Body of pancreas (tissue), 4 donors: ENCODE measurements at regions not wholly inside any gene's neighbourhood (a gene's known extent, or its start where the extent isn't known, plus 50 kb on each side); places are given as distances from the start of the nearest gene placed in this dataset.

Source experiments
- ATAC-seq: fragments of 150-250 bp; one replicate; pipeline ENCODE4 v1.9.1; 2016
- DNase-seq, 4 donors: peaks; one replicate each; pipeline ENCODE4 v3.0.0-alpha.2; 2019
- H3K27ac ChIP-seq, 4 donors: fragments of 200-600 bp; sonication (generic); 1 replicate in 3 of 4; 2 replicates in 1 of 4; pipeline versions ENCODE4 v1.5.1 to v1.6.1; 2016 to 2019; ENCODE audit warnings: mild to moderate bottlenecking in 1 of 4, mixed read lengths in 1 of 4, moderate library complexity in 1 of 4
- H3K27me3 ChIP-seq, 2 donors: fragments of 200-600 bp; sonication (generic); one replicate each; pipeline ENCODE4 v1.6.0; 2016; ENCODE audit warnings: mild to moderate bottlenecking in 1 of 2
- H3K36me3 ChIP-seq, 2 donors: fragments of 200-600 bp; sonication (generic); replicated peaks in 1 of 2; 2 replicates each; pipeline ENCODE4 v1.5.1; 2016; ENCODE audit warnings: low read depth in 2 of 2; ENCODE audit not compliant: insufficient read depth in 1 of 2
- H3K4me1 ChIP-seq: fragments of 200-600 bp; sonication (generic); one replicate; pipeline ENCODE4 v1.6.0; 2016
- H3K4me3 ChIP-seq, 2 donors: fragments of 200-600 bp; sonication (generic); 1 replicate in 1 of 2; 2 replicates in 1 of 2; pipeline ENCODE4 v1.5.1; 2016 to 2019
- H3K9me3 ChIP-seq, 3 donors: fragments of 200-600 bp; sonication (generic); 1 replicate in 2 of 3; 2 replicates in 1 of 3; pipeline ENCODE4 v1.5.1; 2016
- POLR2A ChIP-seq, 3 donors: fragments of 450-650 bp; IDR thresholded peaks; one replicate each; pipeline ENCODE4 v1.6.1; 2016; ENCODE audit warnings: antibody characterized with exemption in 3 of 3, mild to moderate bottlenecking in 2 of 3
- WGBS, 2 donors: methylation state at CpG; one replicate each; pipeline ENCODE4 v1.1.5; 2017; 5-methylcytosine and 5-hydroxymethylcytosine counted together
- intact Hi-C: fragments of 100-400 bp; cut with DNase I; formaldehyde crosslinking; loops from one replicate; pipeline ENCODE4 v1.15.1; 2023
- TF ChIP-seq, protein P1 (sequence below), 7 experiments: fragments of 450-650 bp in 4 of 7; fragments of 200-600 bp in 3 of 7; sonication (generic) in 3 of 7; IDR thresholded peaks; one replicate each; pipeline ENCODE4 v1.5.1; 2016 to 2019; ENCODE audit warnings: antibody characterized with exemption in 7 of 7

DNA sequence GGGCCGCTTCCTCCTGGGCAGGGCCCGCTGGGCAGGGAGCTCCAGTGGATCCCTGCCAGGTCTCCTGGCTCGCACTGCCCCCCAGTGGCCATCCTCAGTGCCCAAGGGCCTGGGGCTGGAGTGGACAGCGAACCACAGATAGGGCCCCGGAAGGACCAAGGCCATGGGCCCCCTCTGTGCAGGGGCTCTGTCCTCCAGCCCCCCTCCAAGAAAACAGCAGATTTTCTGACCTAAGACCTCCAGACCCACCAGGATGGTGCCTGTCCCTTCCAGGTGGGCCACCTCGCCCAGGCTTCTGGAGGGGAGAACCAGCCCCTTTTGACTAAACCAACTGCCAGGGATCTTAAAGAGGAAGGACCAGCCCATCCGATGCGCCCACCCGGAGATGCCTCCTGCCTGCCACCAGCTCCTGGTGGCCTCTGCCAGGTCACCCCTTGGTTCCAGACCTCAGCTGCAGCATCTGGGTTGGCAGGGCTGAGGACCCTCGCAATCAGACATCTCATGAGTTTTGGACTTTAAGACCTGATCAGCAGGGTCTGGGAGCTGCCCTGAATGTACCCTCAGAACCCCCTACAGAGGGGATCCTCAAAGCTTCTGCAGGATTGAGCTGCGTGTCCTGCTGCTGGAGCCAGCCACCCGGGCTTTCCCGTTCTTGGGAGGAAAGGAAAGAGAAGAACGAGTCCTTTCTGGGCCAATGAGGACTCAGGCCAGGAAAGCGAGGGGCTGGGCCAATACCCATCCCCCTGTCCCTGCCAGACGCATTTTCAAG, 325.8 kb upstream of the DIO3 start:
- intact Hi-C loops: no loop called here
- Histone ChIP-seq H3K4me3 (no peak overlapping the region), H3K4me1 (no peaks in the 10 kb centered on the region), H3K27me3 (no peaks in the 10 kb centered on the region), H3K36me3 (no peaks in the 10 kb centered on the region), H3K9me3 (no peaks in the 10 kb centered on the region), H3K27ac (no peak overlapping the region)
- DNase-seq (peak; percentile 61 to 76 (median 70)), ATAC-seq (peak; percentile 72)
- 46 to 56% methylated on average over 5 to 16 of the region's 16 CpGs for WGBS, 2 donors
- TF ChIP-seq, protein P1, sequence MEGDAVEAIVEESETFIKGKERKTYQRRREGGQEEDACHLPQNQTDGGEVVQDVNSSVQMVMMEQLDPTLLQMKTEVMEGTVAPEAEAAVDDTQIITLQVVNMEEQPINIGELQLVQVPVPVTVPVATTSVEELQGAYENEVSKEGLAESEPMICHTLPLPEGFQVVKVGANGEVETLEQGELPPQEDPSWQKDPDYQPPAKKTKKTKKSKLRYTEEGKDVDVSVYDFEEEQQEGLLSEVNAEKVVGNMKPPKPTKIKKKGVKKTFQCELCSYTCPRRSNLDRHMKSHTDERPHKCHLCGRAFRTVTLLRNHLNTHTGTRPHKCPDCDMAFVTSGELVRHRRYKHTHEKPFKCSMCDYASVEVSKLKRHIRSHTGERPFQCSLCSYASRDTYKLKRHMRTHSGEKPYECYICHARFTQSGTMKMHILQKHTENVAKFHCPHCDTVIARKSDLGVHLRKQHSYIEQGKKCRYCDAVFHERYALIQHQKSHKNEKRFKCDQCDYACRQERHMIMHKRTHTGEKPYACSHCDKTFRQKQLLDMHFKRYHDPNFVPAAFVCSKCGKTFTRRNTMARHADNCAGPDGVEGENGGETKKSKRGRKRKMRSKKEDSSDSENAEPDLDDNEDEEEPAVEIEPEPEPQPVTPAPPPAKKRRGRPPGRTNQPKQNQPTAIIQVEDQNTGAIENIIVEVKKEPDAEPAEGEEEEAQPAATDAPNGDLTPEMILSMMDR (IDR thresholded peaks at IDR 0.05): peak; percentile 45 to 73 (median 66)
- TF ChIP-seq POLR2A (IDR thresholded peaks at IDR 0.05): no peak

GRCh38 chr14:101236496-101237251, 324.6 kb upstream of the DIO3 start:
- no peaks in the 10 kb centered on the region for H3K27me3 ChIP-seq
- H3K27ac ChIP-seq: no peak overlapping the region
- WGBS, 2 donors: 70% methylated on average over 10 to 13 of the region's 15 CpGs
- TF ChIP-seq, protein P1 (IDR thresholded peaks at IDR 0.05): no peak
- no peak for TF ChIP-seq POLR2A (IDR thresholded peaks at IDR 0.05)
- no peaks in the 10 kb centered on the region for H3K9me3 ChIP-seq
- no peaks in the 10 kb centered on the region for H3K4me1 ChIP-seq
- DNase-seq (peak in 1 of 4 donors; percentile 5), ATAC-seq (no peak)
- H3K36me3 ChIP-seq: no peaks in the 10 kb centered on the region
- H3K4me3 ChIP-seq: no peak overlapping the region
- intact Hi-C loops: no loop called here

GRCh38 chr14:101237252-101237616, 324.1 kb upstream of the DIO3 start:
- no peak overlapping the region for H3K27ac ChIP-seq
- no peaks in the 10 kb centered on the region for H3K27me3 ChIP-seq
- H3K4me1 ChIP-seq: no peaks in the 10 kb centered on the region
- intact Hi-C loops: no loop called here
- DNase-seq (peak in 2 of 4 donors; percentile 10 to 24), ATAC-seq (no peak)
- no peaks in the 10 kb centered on the region for H3K36me3 ChIP-seq
- H3K4me3 ChIP-seq: no peak overlapping the region
- TF ChIP-seq POLR2A (IDR thresholded peaks at IDR 0.05): no peak
- TF ChIP-seq, protein P1 (IDR thresholded peaks at IDR 0.05): no peak
- H3K9me3 ChIP-seq: no peaks in the 10 kb centered on the region
- WGBS, 2 donors: 61 to 77% methylated on average over 9 of the region's 9 CpGs

DNA sequence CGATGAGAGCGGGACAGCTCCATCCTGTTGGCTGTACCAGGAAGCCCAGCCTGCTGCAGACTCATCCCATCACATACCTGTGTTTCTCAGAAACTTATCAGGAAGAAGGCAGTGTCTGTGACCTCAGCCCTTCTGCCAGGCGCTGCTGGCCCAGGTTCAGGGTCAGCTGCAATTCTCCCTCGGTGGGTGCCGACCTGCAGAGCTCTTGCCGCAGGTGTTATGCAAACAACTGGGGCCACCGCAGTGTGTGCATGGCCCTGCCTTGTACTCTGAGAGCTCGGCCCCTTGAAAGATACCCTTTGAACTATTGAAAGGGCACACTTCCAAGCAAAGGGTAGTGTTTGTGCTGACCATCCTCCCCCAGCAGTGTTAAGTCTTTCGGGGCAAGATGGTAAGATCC, 322.2 kb upstream of the DIO3 start:
- ATAC-seq (no peak), DNase-seq (no peak)
- 49% methylated on average over 9 of the region's 9 CpGs for WGBS, 2 donors
- Histone ChIP-seq H3K4me3 (no peak overlapping the region), H3K36me3 (no peaks in the 10 kb centered on the region), H3K9me3 (no peaks in the 10 kb centered on the region), H3K27ac (no peak overlapping the region), H3K27me3 (no peaks in the 10 kb centered on the region), H3K4me1 (no peaks in the 10 kb centered on the region)
- intact Hi-C loops: no loop called here
- TF ChIP-seq POLR2A (IDR thresholded peaks at IDR 0.05): no peak
- TF ChIP-seq, protein P1 (IDR thresholded peaks at IDR 0.05): no peak
